HepG2 (cell line): ENCODE measurements at regions not wholly inside any gene's neighbourhood (a gene's known extent, or its start where the extent isn't known, plus 50 kb on each side); places are given as distances from the start of the nearest gene placed in this dataset.

Experiments used
- ATAC-seq: fragments of 200-7000 bp; cut with Tn5 transposase; 3 replicates; pipeline ENCODE4 v1.9.1; 2020; ENCODE audit warnings: mild to moderate bottlenecking, moderate library complexity
- BruUV-seq: library from RNA; stranded (reverse); fragments of 400-500 nt; replicated peaks from 2 replicates; lab custom pipeline; 2021; lab: Mats Ljungman, UMichigan
- CTCF ChIA-PET: fragments of 300-600 bp; formaldehyde crosslinking; extraction: SDS; loops from one replicate; lab custom pipeline; 2021; ENCODE audit warnings: low total read pairs, inconsistent platforms, low intra/inter-chr PET ratio; lab: Yijun Ruan, JAX
- POLR2A ChIA-PET: fragments of 350-600 bp; sonication (Branson Sonifier 250); formaldehyde crosslinking; loops from one replicate; lab custom pipeline; 2020; ENCODE audit warnings: antibody characterized with exemption, inconsistent platforms; lab: Yijun Ruan, JAX
- DNase-seq: peaks from one replicate; pipeline ENCODE4 v3.0.0-alpha.2; 2015; ENCODE audit warnings: low spot score
- FAIRE-seq: peaks from 3 replicates; lab custom pipeline; 2011; peaks lifted over from hg19 to GRCh38; lab: Jason Lieb, UNC
- H2AFZ ChIP-seq: one replicate; pipeline ENCODE4 v1.6.1; 2011; ENCODE audit warnings: low read length, inconsistent platforms
- H3K27ac ChIP-seq: fragments of 300-600 bp; 3 replicates; pipeline ENCODE4 v1.8.0; 2011; ENCODE audit warnings: mixed run types, mild to moderate bottlenecking, mixed read lengths, low read length, inconsistent platforms; ENCODE audit not compliant: insufficient read depth; ENCODE audit errors: extremely low read length
- H3K27me3 ChIP-seq, 2 experiments: fragments of 200-600 bp in 1 of 2; 2 replicates in 1 of 2; 3 replicates in 1 of 2; pipeline versions ENCODE4 v1.6.0 to v1.8.0; 2011; ENCODE audit warnings: low read length in 2 of 2, mild to moderate bottlenecking in 2 of 2, moderate library complexity in 2 of 2, inconsistent platforms in 1 of 2; ENCODE audit not compliant: insufficient read depth in 2 of 2, control insufficient read depth in 1 of 2
- H3K36me3 ChIP-seq, 2 experiments: fragments of 200-600 bp in 1 of 2; replicated peaks in 1 of 2; 2 replicates in 1 of 2; 3 replicates in 1 of 2; pipeline versions ENCODE4 v1.5.1 to v1.8.0; 2011; ENCODE audit warnings: low read length in 2 of 2, inconsistent platforms in 1 of 2; ENCODE audit not compliant: insufficient read depth in 2 of 2, control insufficient read depth in 1 of 2
- H3K4me1 ChIP-seq: 2 replicates; pipeline ENCODE4 v1.5.1; 2012; ENCODE audit warnings: low read length, inconsistent platforms; ENCODE audit not compliant: insufficient read depth
- H3K4me2 ChIP-seq: 2 replicates; pipeline ENCODE4 v1.6.0; 2011; ENCODE audit warnings: low read depth, low read length, inconsistent platforms
- H3K4me3 ChIP-seq, 3 experiments: fragments of 200-600 bp in 1 of 3; sonication (generic), shearing (Covaris generic) in 1 of 3; replicated peaks in 1 of 3; 2 replicates each; pipeline ENCODE4 v1.5.1; 2011 to 2016; ENCODE audit warnings: low read length in 3 of 3, inconsistent platforms in 2 of 3, low read depth in 2 of 3, mild to moderate bottlenecking in 2 of 3, control low read depth in 1 of 3, mixed read lengths in 1 of 3; ENCODE audit not compliant: insufficient read depth in 1 of 3
- H3K79me2 ChIP-seq: one replicate; pipeline ENCODE4 v1.6.1; 2011; ENCODE audit warnings: low read length, inconsistent platforms; ENCODE audit not compliant: insufficient read depth
- H3K9ac ChIP-seq: 2 replicates; pipeline ENCODE4 v1.6.0; 2011; ENCODE audit warnings: mild to moderate bottlenecking, low read depth, low read length, inconsistent platforms; ENCODE audit not compliant: insufficient read depth
- H3K9me3 ChIP-seq: 2 replicates; pipeline ENCODE4 v1.5.1; 2012; ENCODE audit warnings: mild to moderate bottlenecking, low read length
- H4K20me1 ChIP-seq: 2 replicates; pipeline ENCODE4 v1.6.0; 2011; ENCODE audit warnings: inconsistent platforms, mild to moderate bottlenecking, low read length, moderate library complexity; ENCODE audit not compliant: insufficient read depth
- RFX3 ChIP-seq: IDR thresholded peaks from 2 replicates; pipeline ENCODE4 v1.6.1; 2016; ENCODE audit warnings: missing biosample characterization, missing genetic modification reagents
- SP2 ChIP-seq: sonication (generic); formaldehyde crosslinking; IDR thresholded peaks from 2 replicates; pipeline ENCODE4 v1.5.1; 2020; ENCODE audit warnings: mild to moderate bottlenecking, missing genetic modification reagents
- ZNF720 ChIP-seq: sonication (generic); formaldehyde crosslinking; IDR thresholded peaks from 2 replicates; pipeline ENCODE4 v1.4.0; 2020; ENCODE audit warnings: missing genetic modification reagents
- WGBS: methylation state at CpG from one replicate; pipeline ENCODE4 v1.1.6; 2017; ENCODE audit warnings: low lambda C conversion rate; 5-methylcytosine and 5-hydroxymethylcytosine counted together
- in situ Hi-C: cut with HindIII; loops from 2 replicates; pipeline ENCODE4 v1.10.0; 2017; ENCODE audit warnings: low pct_unique_long_range_greater_than_20kb; ENCODE audit not compliant: extremely low pct_ligation_motif_present
- intact Hi-C: fragments of 100-400 bp; cut with micrococcal nuclease; formaldehyde crosslinking; loops from one replicate; pipeline ENCODE4 v1.10.0; 2022; ENCODE audit not compliant: unreplicated experiment
- TF ChIP-seq, protein P1 (sequence below): fragments of 450-650 bp; IDR thresholded peaks from 2 replicates; pipeline ENCODE4 v1.6.1; 2016

DNA sequence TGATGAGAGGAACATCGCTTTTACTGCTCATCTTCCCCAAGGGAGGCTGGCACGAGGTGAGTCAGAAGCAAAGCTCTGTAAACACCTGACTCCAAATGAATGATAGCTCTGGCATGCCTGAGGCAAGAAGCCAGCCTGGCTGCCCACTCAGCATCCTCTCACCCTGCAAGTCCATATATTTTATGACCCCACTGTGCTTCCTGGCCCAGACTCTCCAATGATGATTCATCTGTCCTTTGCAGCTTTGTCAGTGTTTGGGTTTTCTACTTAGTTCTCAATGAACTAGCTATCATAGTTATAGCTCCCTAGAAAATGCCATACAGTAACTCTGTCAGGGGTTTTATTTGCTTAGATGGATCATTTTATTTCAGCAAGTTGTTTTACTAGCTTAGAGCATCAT lies 52.1 kb upstream of the FSTL4 start:
- Histone ChIP-seq H3K79me2 (no peaks in the 10 kb centered on the region), H2AFZ (no peak overlapping the region), H3K27me3 (peaks cover 0 to 17% of the 10 kb centered on the region in 2 experiments; a peak in 2 of 5 replicates), H3K4me3 (no peak overlapping the region), H3K36me3 (no peaks in the 10 kb centered on the region), H3K9ac (no peak overlapping the region), H3K9me3 (no peaks in the 10 kb centered on the region), H4K20me1 (no peaks in the 10 kb centered on the region), H3K4me1 (no peaks in the 10 kb centered on the region), H3K27ac (no peak overlapping the region), H3K4me2 (no peak overlapping the region)
- TF ChIP-seq ZNF720 (no peak), RFX3 (CRISPR knock-in tag) (no peak)
- no peak for DNase-seq
- ATAC-seq, result no peak
- in situ Hi-C loops (no loop called here), intact Hi-C loops (no loop called here)
- 0% methylated on average over 2 of the region's 2 CpGs for WGBS
- BruUV-seq, result no TSS peak
- FAIRE-seq, result no peak
- CTCF ChIA-PET, result no interaction called here
- POLR2A ChIA-PET, result no interaction called here

- no peak overlapping the region for H3K4me3 ChIP-seq
- no TSS peak for BruUV-seq
- H4K20me1 ChIP-seq, result no peaks in the 10 kb centered on the region
- H3K27me3 ChIP-seq, result peaks cover 0 to 17% of the 10 kb centered on the region in 2 experiments; a peak in 2 of 5 replicates
- no peak overlapping the region for H3K4me2 ChIP-seq
- no peaks in the 10 kb centered on the region for H3K9me3 ChIP-seq
- H3K9ac ChIP-seq, result no peak overlapping the region
- POLR2A ChIA-PET, result no interaction called here
- CTCF ChIA-PET, result no interaction called here
- no peak overlapping the region for H3K27ac ChIP-seq
- no peaks in the 10 kb centered on the region for H3K79me2 ChIP-seq
- H3K4me1 ChIP-seq, result no peaks in the 10 kb centered on the region
- TF ChIP-seq SP2 (CRISPR knock-in tag), result no peak
- TF ChIP-seq, protein P1, sequence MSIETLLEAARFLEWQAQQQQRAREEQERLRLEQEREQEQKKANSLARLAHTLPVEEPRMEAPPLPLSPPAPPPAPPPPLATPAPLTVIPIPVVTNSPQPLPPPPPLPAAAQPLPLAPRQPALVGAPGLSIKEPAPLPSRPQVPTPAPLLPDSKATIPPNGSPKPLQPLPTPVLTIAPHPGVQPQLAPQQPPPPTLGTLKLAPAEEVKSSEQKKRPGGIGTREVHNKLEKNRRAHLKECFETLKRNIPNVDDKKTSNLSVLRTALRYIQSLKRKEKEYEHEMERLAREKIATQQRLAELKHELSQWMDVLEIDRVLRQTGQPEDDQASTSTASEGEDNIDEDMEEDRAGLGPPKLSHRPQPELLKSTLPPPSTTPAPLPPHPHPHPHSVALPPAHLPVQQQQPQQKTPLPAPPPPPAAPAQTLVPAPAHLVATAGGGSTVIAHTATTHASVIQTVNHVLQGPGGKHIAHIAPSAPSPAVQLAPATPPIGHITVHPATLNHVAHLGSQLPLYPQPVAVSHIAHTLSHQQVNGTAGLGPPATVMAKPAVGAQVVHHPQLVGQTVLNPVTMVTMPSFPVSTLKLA, result peak; percentile 89
- intact Hi-C loops, result no loop called here
- ATAC-seq, result no peak
- in situ Hi-C loops, result no loop called here
- 6% methylated on average over 7 of the region's 7 CpGs for WGBS
- no peaks in the 10 kb centered on the region for H3K36me3 ChIP-seq
- no peak overlapping the region for H2AFZ ChIP-seq
- no peak for DNase-seq
- no peak for FAIRE-seq
These were observed 51.2 kb upstream of the FSTL4 start for GRCh38 chr5:133663397-133664054.
